ENCODE measurements at regions not wholly inside any gene's neighbourhood (a gene's known extent, or its start where the extent isn't known, plus 50 kb on each side); places are given as distances from the start of the nearest gene placed in this dataset.

DNA sequence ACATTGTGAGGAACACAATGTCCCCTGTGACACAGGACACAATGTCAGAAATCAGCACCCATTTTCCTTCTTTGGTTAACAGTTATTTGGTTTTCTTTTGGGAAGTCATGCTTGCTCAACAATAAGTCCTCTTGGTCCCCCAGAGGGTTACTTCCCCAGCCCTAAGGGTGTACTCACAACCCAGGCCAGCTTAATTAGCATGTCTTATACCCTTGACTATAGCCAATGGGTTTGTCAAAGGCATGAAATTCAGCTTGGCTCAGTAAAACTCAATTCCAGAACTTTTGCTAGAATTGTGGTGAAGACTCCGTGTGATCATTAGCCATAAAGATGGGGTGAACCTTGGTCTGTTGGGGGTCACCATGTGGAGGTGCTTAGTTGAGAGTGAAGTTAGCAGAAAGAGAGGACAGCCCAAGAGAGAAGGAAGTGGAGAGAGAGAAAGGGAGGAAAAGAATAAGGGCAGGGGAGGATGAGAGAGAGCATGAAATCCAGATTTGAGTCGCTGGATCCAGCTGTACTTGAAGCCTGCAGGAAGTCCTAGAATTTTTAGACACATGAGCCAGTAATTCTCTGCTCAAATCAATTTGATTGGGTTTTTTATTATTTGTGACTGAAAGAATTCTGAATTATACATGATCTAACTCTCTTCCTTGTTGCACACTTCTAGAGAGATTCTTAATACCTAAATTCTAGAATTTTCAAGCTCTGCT lies 321.3 kb upstream of the JAG1 start:
- H3K9me3 Mint-ChIP-seq = peaks cover 5% of the 10 kb centered on the region; the same call in 1 of the 2 replicates
- no peak overlapping the region for H3K27ac Mint-ChIP-seq
- H3K27me3 Mint-ChIP-seq (ENCODE audit: low read depth) = no peaks in the 10 kb centered on the region
- no peak overlapping the region for H3K4me3 Mint-ChIP-seq
- POLR2A ChIA-PET = no interaction called here
- TF ChIP-seq RELA (CRISPR knock-in tag; IDR thresholded peaks at IDR 0.05; ENCODE audit: borderline replicate concordance) (no peak), KAT7 (CRISPR knock-in tag; IDR thresholded peaks at IDR 0.05; ENCODE audit: borderline replicate concordance) (no peak)
- TF ChIP-seq, protein P1, sequence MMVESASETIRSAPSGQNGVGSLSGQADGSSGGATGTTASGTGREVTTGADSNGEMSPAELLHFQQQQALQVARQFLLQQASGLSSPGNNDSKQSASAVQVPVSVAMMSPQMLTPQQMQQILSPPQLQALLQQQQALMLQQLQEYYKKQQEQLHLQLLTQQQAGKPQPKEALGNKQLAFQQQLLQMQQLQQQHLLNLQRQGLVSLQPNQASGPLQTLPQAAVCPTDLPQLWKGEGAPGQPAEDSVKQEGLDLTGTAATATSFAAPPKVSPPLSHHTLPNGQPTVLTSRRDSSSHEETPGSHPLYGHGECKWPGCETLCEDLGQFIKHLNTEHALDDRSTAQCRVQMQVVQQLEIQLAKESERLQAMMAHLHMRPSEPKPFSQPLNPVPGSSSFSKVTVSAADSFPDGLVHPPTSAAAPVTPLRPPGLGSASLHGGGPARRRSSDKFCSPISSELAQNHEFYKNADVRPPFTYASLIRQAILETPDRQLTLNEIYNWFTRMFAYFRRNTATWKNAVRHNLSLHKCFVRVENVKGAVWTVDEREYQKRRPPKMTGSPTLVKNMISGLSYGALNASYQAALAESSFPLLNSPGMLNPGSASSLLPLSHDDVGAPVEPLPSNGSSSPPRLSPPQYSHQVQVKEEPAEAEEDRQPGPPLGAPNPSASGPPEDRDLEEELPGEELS (CRISPR knock-in tag; IDR thresholded peaks at IDR 0.05) = no peak
- DNase-seq (ENCODE audit: low spot score) (no peak), ATAC-seq (no peak)
- CTCF ChIA-PET = no interaction called here
- no peaks in the 10 kb centered on the region for H3K36me3 Mint-ChIP-seq
- peaks cover 24% of the 10 kb centered on the region for H3K4me1 Mint-ChIP-seq

DNA sequence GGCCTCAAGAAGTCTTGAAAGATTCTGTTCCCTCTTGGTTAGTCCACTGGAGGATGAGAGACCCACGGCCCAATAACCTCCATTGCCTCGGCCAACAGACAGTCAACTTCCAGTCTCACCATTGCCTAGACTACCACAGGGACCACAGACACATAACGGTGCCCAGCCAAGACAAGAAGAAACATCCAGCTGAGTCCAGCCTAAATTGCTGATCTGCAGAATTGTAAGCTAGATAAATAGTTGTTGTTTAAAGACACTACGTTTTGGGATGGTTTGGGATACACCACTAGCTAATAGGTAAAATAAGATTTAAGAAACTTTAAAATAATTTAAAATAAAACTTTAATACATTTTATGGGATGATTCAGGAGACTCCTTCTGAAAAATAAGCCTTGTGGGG lies 324.7 kb upstream of the JAG1 start:
- DNase-seq (ENCODE audit: low spot score) = no peak
- no peak for ATAC-seq

DNA sequence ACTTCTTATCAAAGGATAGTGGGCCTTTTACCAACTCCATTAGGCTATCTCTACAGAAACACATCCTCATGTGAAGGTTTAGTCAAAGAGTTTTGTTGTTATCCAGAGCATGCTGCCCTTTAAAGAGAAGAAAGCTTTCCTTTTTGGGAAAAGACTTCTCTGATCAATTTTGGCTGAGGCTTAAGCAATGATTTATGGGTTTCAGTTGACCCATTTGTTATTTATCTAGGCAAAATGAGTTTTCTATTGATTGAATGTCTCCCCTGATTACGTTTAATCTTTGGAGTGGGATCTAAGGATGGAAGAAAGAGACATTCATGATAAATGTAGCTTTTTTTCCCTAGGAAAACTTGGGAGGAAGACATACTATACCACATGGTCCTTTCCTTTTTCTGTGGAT lies 326.6 kb upstream of the JAG1 start:
- no peak overlapping the region for H3K27ac Mint-ChIP-seq
- TF ChIP-seq ZNF138 (CRISPR knock-in tag; conservative IDR thresholded peaks at IDR 0.05) (no peak), ZNF232 (CRISPR knock-in tag; IDR thresholded peaks at IDR 0.05) (no peak), ZBTB21 (CRISPR knock-in tag; IDR thresholded peaks at IDR 0.05; ENCODE audit: borderline replicate concordance) (no peak), TEAD4 (CRISPR knock-in tag; IDR thresholded peaks at IDR 0.05) (no peak), NFE2L1 (CRISPR knock-in tag; IDR thresholded peaks at IDR 0.05) (no peak), ELF4 (CRISPR knock-in tag; IDR thresholded peaks at IDR 0.05; ENCODE audit: low read depth) (no peak), FOXJ3 (CRISPR knock-in tag; IDR thresholded peaks at IDR 0.05; ENCODE audit: borderline replicate concordance) (no peak), GABPB1 (CRISPR knock-in tag; IDR thresholded peaks at IDR 0.05) (no peak)
- DNase-seq (ENCODE audit: low spot score) = no peak
- no peaks in the 10 kb centered on the region for H3K36me3 Mint-ChIP-seq
- H3K27me3 Mint-ChIP-seq (ENCODE audit: low read depth) = no peaks in the 10 kb centered on the region
- CTCF ChIA-PET = no interaction called here
- POLR2A ChIA-PET = no interaction called here
- H3K4me3 Mint-ChIP-seq = no peak overlapping the region
- H3K9me3 Mint-ChIP-seq = no peaks in the 10 kb centered on the region
- H3K4me1 Mint-ChIP-seq = no peaks in the 10 kb centered on the region
- ATAC-seq = no peak

More for the DNA sequence above, 324.7 kb upstream of the JAG1 start:
- H3K4me3 Mint-ChIP-seq = no peak overlapping the region
- H3K9me3 Mint-ChIP-seq = peaks cover 5% of the 10 kb centered on the region; the same call in 1 of the 2 replicates
- ChIA-PET CTCF (interaction anchor here (0.6 kb wide), 1 partner anchor 373 kb away, joined by 4 read pairs; no protein-coding TSS in a partner anchor), POLR2A (no interaction called here)
- H3K27me3 Mint-ChIP-seq (ENCODE audit: low read depth) = no peaks in the 10 kb centered on the region
- no peak for TF ChIP-seq CREB1 (CRISPR knock-in tag; IDR thresholded peaks at IDR 0.05)
- no peak overlapping the region for H3K27ac Mint-ChIP-seq
- H3K4me1 Mint-ChIP-seq = peaks cover 3% of the 10 kb centered on the region; the same call in 1 of the 2 replicates
- H3K36me3 Mint-ChIP-seq = no peaks in the 10 kb centered on the region

DNA sequence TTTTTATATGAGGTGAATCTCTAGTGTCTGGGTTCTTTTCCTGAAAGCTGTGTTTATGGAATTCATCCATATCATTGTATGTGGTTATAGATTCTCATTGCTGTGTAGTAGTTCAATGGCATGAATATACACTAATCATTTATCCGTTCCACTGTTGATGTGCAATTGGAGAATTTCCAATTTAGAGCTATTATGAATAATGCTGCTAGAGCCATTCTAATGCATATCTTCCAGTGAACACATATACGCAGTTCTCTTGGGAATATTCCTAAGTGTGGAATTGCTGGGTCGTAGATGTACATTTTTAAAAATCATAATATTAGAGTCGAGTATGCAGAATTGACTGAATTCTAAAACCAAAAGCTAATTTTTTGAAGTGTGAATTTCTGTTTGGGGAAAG lies 327.5 kb upstream of the JAG1 start:
- Mint-ChIP-seq H3K4me3 (no peak overlapping the region), H3K4me1 (no peaks in the 10 kb centered on the region), H3K9me3 (peaks cover 5% of the 10 kb centered on the region), H3K36me3 (no peaks in the 10 kb centered on the region), H3K27me3 (ENCODE audit: low read depth) (no peaks in the 10 kb centered on the region), H3K27ac (no peak overlapping the region)
- ATAC-seq (no peak), DNase-seq (ENCODE audit: low spot score) (no peak)
- POLR2A ChIA-PET = no interaction called here
- CTCF ChIA-PET = interaction anchor here (1.0 kb wide), 1 partner anchor 204 kb away, joined by 3 read pairs; no protein-coding TSS in a partner anchor
- TF ChIP-seq HMGA2 (CRISPR knock-in tag; IDR thresholded peaks at IDR 0.05) (no peak), JUN (CRISPR knock-in tag; IDR thresholded peaks at IDR 0.05) (no peak), TEAD4 (CRISPR knock-in tag; IDR thresholded peaks at IDR 0.05) (no peak), GABPB1 (CRISPR knock-in tag; IDR thresholded peaks at IDR 0.05) (no peak), ZBTB21 (CRISPR knock-in tag; IDR thresholded peaks at IDR 0.05; ENCODE audit: borderline replicate concordance) (no peak), NFE2L1 (CRISPR knock-in tag; IDR thresholded peaks at IDR 0.05) (no peak)
- TF ChIP-seq, protein P2, sequence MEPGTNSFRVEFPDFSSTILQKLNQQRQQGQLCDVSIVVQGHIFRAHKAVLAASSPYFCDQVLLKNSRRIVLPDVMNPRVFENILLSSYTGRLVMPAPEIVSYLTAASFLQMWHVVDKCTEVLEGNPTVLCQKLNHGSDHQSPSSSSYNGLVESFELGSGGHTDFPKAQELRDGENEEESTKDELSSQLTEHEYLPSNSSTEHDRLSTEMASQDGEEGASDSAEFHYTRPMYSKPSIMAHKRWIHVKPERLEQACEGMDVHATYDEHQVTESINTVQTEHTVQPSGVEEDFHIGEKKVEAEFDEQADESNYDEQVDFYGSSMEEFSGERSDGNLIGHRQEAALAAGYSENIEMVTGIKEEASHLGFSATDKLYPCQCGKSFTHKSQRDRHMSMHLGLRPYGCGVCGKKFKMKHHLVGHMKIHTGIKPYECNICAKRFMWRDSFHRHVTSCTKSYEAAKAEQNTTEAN (CRISPR knock-in tag; IDR thresholded peaks at IDR 0.05) = no peak
- TF ChIP-seq, protein P3, sequence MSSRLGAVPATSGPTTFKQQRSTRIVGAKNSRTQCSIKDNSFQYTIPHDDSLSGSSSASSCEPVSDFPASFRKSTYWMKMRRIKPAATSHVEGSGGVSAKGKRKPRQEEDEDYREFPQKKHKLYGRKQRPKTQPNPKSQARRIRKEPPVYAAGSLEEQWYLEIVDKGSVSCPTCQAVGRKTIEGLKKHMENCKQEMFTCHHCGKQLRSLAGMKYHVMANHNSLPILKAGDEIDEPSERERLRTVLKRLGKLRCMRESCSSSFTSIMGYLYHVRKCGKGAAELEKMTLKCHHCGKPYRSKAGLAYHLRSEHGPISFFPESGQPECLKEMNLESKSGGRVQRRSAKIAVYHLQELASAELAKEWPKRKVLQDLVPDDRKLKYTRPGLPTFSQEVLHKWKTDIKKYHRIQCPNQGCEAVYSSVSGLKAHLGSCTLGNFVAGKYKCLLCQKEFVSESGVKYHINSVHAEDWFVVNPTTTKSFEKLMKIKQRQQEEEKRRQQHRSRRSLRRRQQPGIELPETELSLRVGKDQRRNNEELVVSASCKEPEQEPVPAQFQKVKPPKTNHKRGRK (CRISPR knock-in tag; IDR thresholded peaks at IDR 0.05; ENCODE audit: borderline replicate concordance) = no peak
- TF ChIP-seq, protein P4, sequence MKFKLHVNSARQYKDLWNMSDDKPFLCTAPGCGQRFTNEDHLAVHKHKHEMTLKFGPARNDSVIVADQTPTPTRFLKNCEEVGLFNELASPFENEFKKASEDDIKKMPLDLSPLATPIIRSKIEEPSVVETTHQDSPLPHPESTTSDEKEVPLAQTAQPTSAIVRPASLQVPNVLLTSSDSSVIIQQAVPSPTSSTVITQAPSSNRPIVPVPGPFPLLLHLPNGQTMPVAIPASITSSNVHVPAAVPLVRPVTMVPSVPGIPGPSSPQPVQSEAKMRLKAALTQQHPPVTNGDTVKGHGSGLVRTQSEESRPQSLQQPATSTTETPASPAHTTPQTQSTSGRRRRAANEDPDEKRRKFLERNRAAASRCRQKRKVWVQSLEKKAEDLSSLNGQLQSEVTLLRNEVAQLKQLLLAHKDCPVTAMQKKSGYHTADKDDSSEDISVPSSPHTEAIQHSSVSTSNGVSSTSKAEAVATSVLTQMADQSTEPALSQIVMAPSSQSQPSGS (CRISPR knock-in tag; IDR thresholded peaks at IDR 0.05; ENCODE audit: borderline replicate concordance, low read depth) = no peak
- TF ChIP-seq, protein P5, sequence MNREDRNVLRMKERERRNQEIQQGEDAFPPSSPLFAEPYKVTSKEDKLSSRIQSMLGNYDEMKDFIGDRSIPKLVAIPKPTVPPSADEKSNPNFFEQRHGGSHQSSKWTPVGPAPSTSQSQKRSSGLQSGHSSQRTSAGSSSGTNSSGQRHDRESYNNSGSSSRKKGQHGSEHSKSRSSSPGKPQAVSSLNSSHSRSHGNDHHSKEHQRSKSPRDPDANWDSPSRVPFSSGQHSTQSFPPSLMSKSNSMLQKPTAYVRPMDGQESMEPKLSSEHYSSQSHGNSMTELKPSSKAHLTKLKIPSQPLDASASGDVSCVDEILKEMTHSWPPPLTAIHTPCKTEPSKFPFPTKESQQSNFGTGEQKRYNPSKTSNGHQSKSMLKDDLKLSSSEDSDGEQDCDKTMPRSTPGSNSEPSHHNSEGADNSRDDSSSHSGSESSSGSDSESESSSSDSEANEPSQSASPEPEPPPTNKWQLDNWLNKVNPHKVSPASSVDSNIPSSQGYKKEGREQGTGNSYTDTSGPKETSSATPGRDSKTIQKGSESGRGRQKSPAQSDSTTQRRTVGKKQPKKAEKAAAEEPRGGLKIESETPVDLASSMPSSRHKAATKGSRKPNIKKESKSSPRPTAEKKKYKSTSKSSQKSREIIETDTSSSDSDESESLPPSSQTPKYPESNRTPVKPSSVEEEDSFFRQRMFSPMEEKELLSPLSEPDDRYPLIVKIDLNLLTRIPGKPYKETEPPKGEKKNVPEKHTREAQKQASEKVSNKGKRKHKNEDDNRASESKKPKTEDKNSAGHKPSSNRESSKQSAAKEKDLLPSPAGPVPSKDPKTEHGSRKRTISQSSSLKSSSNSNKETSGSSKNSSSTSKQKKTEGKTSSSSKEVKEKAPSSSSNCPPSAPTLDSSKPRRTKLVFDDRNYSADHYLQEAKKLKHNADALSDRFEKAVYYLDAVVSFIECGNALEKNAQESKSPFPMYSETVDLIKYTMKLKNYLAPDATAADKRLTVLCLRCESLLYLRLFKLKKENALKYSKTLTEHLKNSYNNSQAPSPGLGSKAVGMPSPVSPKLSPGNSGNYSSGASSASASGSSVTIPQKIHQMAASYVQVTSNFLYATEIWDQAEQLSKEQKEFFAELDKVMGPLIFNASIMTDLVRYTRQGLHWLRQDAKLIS (CRISPR knock-in tag; IDR thresholded peaks at IDR 0.05; ENCODE audit: borderline replicate concordance) = no peak
